Superior temporal gyrus (tissue), 1 donor: ENCODE measurements at regions not wholly inside any gene's neighbourhood (a gene's known extent, or its start where the extent isn't known, plus 50 kb on each side); places are given as distances from the start of the nearest gene placed in this dataset.

Source experiments
- DNase-seq: peaks from one replicate; pipeline ENCODE4 v3.0.0-alpha.2; 2016; ENCODE audit errors: extremely low spot score

DNA sequence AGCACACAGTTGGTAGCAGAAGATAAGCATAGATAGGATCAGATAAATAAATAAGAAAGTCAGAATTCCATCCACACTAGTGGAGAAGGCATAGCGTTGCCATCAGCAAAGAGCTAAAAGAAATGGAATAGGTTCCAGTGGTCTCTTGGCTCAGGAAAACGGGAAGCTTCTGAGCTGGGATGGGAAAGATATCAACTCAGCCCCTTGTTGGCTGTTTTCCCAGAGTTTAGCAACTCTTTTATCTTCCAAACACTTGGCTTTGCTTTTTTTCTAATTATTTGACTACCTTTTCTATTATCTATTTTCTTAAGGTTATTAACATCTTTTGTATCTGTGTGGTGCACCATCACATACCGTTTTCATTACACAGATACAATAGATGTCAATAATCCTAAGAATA lies 445.7 kb upstream of the TRPC7 start:
- no peak for DNase-seq

DNA sequence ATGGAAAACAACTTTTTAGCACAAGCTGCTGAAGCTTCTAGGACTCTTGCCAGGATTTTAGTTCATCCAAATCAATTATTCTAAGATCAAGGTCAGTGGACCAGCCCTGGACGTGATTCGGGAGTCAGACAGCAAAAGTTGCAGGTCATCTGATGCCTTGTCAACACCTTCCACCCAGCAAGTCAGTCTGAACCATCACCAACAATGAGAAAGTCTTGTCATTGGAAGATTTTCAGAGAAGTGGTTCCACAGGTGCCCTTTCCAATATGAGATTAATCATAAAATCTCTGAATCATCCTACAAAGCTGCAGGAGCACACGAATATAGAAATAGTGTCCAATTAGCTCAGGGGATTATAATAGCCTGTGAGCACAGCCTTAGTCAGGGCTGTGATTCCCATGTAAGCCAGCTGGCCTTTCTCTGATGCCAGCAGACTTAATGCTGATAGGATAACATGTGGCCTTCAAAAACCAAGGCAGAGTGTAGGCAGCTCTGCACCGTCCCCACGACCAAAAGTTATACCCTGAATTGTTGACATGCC lies 445.0 kb upstream of the TRPC7 start:
- DNase-seq, result peak; percentile 48

DNA sequence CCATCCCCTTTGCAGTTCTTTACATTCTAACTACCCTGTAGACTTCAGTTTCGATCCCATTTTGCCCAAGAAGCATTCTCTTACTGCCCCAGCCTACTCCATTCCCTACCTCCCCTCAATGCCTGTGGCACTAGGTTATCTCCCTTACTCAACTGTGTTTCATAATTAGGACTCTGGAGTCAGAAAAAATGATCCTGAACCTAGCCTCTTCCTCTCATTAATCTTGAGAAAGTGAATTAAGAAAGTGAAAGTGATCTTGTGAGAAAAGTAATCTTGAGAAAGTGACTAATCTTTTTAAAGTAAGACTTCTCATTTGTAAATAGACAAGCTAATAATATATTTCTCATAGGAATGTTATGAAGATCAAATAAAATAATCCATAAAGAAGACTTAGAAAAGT lies 444.0 kb upstream of the TRPC7 start:
- no peak for DNase-seq

DNA sequence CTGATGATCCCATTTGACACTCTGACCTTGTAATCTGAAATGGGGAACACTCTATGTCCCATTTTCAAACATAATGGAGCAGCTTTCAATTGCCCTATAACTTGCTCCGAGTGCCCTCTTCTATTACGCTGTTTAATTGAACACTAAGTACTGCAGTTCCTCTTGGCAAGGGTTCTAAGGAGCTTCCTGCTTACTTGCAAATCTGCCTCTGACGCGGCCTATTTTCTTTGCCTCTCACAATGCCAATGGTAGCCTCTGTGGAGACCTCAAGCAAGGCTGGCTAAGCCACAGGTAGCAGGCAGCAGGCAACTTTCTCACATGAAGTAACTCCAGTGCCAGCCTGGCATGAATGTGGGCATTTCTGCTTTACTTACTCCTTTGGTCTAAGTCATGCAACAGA lies 443.4 kb upstream of the TRPC7 start:
- DNase-seq, result no peak

DNA sequence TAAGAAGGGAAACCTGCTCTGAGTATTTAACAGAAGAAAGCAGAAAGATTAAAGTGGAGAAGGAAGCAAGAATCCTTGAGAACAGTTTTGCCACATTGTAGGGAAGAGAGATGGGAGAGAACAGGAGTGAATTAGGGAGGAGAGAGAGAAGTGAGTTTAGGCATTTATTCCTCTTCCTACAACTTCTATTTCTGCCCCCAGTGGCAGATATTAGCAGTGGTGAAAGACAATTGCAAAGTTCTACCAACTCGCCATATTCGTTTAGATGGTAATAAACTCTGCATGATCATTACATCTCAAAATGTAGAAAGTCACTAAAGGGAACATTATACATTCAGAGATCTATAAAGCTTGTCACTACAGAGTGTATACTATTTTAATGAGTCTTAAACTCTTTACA lies 440.1 kb upstream of the TRPC7 start:
- DNase-seq, result no peak

DNA sequence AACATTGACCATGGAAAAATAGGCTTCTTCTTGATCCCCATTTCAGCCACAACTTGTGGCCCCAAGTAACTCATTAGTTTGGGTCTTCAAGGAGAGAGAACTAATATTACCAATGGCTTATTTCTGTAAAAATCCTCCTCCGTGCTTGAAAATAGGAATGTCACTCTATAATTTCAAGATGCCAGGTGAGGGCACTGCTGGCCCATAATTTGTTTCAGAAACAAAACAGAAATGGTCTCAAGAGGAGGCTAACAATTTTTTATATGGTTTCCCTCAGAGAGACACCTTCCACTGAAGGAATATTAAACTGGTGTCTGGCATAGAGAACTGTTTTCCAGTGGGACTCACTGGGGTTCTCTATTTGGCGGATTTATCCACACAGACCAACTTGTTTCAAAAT lies 437.0 kb upstream of the TRPC7 start:
- peak; percentile 68 for DNase-seq

DNA sequence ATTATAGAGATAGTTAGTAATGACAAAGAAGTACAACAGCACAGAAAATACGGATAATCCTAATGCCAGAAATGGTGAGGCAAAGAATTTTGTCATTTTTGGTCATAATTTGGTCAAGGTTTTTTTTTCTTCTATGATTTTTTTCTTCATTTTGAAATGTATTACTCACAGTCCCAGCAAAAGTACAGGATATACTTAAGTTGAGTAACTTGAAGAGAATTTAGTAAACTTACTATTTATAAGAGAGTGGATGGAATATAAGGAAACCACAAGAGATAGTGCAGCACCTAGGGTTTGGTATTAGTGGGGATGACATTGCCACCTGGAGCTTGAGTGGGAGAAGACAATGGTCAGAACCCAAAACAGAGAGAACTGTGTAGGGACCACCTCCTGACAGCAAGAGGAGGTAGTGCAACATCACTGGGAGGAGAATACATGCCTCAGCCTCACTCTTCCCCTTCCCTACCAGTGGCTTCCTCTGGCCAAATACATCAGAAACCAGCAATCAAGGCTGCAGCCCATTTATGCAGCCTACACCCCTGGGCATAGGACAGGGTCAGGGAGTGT lies 434.5 kb upstream of the TRPC7 start:
- DNase-seq, result no peak

DNA sequence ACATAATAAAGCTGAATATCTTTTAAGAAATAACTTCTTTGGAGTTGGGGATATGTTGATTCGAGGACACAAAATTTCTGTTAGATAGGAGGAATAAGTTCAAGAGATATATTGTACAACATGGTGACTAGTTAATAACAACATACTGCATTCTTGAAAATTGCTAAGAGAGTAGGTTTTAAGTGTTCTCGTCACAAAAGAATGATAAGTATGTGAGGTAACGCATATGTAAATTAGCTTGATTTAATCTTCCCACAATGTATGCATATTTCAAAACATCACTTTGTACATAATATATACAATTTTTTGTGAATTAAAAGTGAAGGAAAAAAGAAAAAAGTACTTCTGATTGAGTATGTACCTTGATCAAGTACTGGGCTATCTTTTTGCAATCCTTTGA lies 428.0 kb upstream of the TRPC7 start:
- no peak for DNase-seq

DNA sequence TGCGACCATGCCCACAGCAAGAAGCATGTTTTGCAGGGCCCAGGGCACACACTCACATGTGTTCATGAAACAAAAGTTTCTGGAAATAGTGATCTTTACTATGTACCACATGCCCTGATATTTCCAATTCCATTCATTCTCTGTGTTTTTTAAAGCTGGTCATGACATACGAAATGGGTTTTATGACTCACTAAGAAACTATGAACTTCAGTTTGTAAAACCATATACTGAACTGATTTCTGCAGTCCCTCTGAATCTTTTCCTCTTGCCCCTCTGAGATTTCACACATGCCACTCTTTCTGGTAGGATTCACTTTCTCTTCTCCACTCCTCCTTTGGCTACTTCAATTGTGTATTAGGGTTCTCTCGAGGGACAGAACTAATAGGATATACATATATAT lies 416.1 kb upstream of the TRPC7 start:
- DNase-seq, result no peak

DNA sequence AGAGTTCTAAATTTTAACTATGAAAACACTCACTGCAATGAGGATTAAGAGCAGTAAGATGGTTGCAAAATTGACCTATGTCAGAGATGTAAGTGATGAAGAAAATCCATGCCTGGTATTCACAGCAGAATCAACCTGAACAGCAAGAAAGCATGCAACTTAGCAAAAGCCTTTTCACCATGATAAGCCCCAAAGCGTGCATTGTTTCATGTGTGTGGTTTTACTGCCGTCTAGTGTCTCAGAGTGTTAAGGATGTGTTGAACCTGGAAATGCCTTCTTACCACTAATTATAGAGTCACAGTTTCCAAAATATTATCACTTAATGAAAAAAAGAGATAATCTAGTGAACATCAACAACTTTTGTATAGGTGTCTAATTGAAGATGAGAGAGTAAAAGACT lies 415.2 kb upstream of the TRPC7 start:
- DNase-seq, result no peak

DNA sequence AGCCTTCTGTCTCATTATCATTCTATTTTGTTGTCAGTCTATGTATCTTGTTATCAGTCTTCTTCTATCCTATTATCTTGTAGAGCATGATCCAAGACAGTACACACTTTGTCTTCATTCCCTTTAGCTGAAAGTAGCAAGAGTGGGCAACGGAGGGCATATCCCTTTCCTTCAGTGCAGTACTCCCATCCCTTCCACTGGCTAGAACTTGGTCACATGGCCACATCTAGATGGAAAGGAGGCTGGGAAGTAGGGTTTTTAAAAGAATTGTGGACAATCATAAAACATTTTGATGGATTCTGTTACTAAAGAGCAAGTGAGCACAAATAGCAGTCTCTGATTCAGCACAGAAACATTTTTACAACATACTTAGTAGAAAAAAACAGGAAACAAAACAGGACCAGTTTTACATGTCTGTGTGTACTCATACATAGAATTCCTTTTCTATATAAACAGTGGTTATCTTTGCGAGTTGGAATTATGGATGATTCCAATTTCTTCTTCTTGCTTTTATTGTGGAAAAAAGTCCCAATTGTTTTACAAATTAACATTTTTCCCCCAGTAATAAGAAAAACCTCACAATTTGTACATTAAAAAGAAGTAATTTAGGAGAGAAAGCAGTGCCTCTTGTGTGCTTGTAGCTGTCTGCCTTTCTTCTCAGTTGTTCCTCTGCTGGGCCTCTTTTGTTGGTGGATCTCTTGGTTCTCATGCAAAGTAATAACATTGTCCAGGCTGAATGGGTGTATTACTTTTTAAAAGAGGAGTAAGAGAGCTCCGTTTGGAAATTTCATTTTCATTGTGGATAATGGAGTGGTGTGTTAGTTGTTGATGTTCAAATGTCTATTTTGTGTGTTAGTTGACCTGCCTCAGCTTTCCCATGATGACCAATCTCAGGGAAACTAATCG lies 410.9 kb upstream of the TRPC7 start:
- no peak for DNase-seq

DNA sequence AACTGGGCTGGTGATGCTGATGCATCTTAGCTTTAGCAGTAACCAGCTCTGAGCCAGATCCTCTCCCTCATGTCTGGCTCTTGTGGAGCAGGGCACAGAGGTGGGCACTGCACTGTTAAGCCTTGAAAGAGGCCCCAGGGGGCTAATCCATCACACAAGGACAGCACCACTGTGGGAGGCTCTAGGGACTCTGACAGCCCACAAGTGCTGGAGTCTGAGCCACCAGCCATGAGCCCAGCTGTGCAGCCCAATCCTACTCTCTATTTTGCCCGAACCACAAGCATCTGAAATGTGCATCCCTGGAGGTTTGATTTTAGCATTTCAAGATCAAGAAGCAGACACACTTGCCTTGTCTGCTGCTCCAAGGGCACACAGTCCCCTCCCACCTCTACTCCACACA lies 407.1 kb upstream of the TRPC7 start:
- DNase-seq, result no peak

DNA sequence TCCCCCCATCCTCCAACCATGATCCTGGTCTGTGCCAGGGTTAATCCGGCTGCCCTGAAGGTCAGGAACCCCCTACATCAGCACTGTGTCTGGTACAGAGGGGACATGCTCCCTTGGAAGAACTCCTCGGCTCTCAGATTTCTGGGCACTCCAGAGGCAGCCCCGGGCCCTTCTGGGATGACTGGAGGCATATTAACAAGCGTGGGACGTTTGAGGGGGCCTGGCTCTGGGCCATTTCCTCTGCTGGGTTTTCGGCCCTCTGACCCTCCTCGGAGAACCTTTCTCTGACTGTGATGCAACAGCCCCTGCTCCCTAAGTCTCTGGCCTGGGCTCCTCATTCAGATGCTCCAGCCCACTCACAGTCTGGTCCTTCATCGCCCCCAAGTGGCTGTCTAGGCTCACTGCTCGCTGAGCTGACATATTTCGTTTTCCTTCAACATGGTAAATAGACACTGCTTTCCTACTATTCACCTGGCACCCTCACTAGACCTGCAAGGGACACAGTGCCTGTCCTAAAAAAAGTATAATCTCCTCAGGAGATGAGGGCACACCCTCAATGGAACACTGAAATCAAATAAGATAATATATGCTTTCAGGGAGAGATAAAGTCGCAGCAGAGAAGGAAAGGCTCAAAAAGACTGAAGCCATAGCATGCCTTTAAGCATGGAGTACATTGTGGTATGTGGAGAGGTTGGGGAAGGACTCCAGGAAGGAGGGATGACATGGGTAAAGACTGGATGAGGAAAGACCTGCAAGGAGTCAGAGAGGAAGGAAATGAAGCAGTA lies 404.7 kb upstream of the TRPC7 start:
- peak; percentile 89 for DNase-seq

DNA sequence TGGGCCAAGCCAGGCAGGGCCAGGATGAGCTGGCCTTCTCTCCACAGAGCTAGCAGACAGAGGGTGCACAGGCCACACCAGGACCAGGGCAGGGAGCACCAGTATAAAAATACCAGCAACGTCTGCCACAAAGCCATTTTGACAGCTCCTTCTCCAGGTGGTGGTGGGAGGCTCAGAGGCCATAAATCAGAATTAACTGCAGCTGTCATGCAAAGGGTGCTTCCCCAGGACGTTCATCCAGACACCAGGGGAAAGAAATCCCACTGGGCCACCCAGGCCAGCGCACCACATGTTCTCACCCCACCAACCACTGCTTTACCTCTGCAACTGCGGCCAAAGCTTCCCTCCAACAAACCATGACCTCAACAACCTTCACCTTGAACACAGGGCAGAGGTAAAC lies 403.7 kb upstream of the TRPC7 start:
- no peak for DNase-seq

DNA sequence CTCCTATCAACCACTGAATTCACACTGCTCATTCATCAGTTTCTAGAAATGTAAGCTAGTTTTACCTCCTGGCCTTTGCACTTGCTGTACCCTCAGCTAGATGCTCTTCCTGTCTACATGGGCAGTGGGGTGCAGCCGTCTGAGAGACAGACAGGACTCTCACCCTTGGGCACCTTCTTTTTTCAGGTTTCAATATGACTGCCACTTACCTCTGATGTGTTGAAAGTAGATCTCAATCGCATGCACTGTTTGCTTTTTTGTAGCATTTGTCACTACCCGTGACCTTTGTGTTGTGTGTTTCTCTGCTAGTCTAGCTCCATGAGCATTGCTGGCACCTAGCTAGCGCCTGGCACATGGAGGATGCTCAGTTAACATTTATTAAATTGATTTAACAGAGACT lies 403.1 kb upstream of the TRPC7 start:
- no peak for DNase-seq

DNA sequence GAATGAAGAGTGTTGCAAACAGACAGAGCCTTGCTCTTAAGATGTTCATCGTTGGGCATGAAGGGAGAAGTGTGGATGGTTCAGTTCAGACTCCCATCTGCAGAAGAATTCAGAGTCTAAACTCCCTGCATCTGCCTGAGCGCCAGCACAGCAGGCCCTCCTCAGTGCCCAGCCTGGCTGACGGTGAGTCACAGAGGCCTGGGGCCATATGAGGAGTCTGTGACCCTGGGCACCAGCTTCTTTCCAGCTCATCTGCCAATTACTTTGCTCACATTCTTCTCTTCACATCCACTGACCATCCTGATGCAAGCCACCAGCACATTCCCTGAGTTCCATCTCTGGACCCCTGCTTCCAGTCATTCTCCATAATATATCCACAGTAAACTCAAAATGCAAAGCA lies 401.1 kb upstream of the TRPC7 start:
- no peak for DNase-seq

DNA sequence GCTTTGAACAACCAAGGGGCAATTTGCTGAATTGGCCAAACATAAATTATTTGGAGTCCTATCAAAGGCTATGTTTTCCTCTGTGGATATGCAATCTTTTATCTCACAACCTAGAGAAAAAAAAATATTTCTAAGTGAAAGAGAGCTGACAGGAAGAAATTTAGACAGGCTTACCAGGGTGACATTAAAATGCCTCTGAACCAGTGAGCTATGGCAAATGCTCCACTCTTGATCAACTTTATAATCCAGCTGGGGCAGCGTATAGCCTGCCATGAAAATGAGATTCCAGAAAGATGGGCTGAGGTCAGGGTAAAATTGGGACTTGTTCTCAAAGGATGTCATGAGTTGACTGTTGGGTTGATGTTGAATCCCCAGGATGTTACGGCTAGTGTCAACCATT lies 399.3 kb upstream of the TRPC7 start:
- no peak for DNase-seq

DNA sequence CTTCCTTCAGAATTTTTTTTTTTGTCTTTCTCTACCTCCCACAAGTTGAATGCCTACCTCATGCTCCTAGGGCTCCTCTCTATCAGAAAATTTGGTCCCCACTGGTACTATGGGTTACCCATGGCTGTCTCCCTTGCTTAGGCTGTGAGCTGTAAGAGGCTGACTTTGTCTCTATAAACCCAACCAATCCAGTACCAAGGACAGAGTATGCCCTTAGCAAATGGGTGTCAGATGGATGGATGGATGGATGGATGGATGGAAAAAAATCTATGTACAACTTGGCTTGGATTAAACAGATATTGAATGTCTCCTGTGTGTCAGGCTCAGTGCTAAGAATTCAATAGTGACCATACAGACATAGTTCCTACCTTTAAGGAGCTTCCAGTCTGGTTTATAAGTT lies 398.2 kb upstream of the TRPC7 start:
- DNase-seq, result no peak

DNA sequence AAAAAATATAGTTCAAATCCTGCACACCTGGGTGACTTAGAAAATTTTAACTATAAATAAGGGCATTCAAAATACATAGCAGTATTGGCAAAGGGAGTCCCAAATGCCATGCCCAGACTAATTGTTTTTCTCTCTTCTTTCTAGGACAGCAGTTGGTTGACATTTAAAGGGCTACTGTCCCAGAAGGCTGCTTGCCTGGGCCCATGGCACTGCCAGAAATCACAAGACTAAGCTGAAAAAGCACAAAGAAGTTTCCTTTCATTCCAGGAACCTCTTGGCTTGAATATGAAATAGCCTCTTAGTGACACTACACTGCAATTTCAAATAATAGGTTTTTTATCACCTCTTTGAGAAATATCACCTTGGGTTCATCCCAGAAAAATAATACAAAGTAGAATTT lies 388.9 kb upstream of the TRPC7 start:
- DNase-seq, result peak; percentile 29

DNA sequence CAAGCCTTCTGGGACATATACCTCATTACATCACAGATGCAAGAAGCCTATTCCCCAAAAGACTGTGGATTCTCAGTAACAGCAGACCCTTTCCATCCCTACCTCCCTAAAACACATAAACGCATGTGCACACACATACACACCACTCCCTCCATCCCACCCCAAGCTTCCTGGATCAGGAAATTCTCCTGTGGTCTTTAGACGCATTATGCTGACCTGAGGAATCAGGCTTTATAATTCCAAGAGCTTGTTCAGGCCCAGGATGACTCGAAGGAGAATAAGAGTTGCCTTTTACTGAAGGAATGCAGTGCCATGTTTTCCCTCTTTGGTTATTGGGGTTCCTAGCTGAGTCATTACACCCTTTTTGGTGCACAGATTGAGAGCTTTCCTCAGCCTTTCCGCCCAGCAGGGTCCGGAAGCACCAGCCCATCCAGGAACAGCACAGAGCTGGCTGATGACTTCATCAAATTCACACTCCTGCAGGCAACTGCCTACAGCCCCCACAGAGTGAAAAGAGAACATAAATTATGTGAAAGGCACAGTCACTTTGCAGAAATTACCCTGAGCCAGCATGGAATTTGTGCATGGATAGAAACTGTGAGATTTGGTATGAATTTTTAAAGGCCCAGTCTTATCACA lies 385.0 kb upstream of the TRPC7 start:
- peak; percentile 53 for DNase-seq

DNA sequence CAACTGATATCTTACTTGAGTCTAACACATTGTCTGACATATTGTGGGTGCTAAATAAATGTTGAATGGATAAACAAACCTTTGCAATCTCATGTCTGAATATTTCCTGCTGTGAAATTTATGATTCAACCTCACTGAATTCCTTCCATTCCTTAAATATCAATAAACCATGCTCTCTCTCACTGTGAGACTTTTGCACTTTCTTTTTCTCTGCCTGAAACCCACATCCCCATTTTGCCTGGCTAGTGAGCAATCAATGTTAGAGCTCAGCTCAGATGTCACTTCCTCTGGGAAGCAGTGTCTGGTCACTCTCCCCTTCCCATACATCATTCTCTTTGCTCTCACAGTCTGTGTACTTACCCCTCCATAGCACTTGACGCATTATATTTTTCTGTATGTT lies 383.7 kb upstream of the TRPC7 start:
- no peak for DNase-seq

DNA sequence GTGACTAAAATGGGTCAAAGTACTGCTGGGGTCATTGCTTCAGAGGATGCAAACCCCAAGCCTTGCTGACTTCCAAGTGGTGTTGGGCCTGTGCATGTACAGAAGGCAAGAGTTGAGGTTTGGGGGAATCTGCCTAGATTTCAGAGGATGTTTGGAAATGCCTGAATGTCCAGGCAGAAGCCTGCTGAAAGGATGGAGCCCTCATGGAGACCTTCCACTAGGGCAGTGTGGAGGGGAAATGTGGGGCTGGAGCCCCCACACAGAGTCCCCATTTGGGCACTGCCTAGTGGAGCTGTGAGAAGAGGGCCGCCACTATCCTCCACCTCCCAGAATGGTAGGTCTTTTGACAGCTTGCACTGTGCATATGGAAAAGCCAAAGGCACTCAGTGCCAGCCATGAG lies 377.7 kb upstream of the TRPC7 start:
- DNase-seq, result no peak
